DMS 273 treated with DMSO at 0.1 percent for 48 hours (cell line): ENCODE measurements at regions not wholly inside any gene's neighbourhood (a gene's known extent, or its start where the extent isn't known, plus 50 kb on each side); places are given as distances from the start of the nearest gene placed in this dataset.
"Not testable (repeated sequence)": the region's sequence is repeated elsewhere in the genome, so short reads cannot be mapped to it uniquely, and the experiment has no call there.

Experiments used
- DNase-seq: peaks from one replicate; lab custom pipeline; 2025; lab: John Stamatoyannopoulos, UW

- not testable (repeated sequence) for DNase-seq
Observed at GRCh38 chr7:80292634-80293033, 158.0 kb downstream of the GNAI1 start.

- DNase-seq, result no peak
Observed at GRCh38 chr7:80288175-80289122, 153.8 kb downstream of the GNAI1 start.

GRCh38 chr7:80287400-80288174 lies 153.0 kb downstream of the GNAI1 start:
- DNase-seq, result no peak

DNA sequence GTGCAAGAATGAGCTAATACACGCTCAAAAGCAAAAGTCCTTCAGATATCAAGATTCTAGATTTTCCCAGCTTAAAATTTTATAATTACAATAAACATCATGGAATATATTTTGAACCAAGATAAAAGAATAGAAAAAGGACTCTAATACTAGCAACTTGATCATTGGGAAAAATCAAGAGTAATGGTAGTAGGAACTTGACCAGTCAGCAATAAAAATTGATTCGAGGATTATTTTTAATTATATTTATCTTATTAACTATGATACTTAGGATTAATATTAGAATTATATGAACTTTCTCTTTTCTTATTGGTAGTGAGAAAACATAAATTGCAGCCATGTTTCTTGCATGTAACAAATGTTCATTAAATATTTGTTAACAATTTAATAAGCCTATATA lies 152.0 kb downstream of the GNAI1 start:
- DNase-seq, result no peak

GRCh38 chr7:80284855-80285254 lies 150.2 kb downstream of the GNAI1 start:
- no peak for DNase-seq

DNA sequence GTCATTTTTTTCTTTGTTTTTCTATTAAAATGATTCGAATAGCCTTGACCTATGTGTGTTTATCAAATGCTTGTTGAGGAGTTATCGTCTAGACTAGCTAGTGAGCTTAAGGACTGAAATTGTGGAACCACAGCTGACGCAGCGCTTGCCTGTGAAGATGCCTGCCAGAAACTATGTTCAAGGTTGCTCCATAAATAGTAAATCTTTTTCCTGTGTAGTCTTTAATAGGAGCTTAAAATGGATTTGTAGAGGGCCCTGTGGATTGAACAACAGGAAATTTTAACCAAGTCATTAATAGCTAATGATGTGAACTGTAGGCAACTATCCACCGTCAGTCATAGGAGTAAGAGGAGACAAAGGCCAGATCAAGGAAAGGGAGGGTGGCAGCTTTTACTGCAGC lies 145.1 kb downstream of the GNAI1 start:
- no peak for DNase-seq

DNA sequence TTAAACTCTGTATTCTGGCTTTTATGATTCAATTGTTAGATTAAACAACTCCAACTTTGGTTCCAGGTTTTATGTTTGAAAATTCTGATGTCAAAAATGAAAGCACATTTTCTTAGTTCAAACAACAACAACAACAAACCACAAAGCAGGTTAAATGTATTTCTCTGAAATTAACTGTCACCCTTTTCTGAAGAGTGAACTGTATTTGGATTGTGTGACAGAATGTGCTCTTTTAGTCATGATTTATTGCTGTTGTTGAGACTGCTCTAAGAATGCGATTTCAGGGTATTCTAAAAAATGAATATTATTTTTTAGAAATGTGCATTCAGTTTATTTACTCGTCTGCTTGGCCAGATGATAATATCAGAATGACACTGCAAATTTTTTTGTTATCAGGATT lies 144.1 kb downstream of the GNAI1 start:
- no peak for DNase-seq

- DNase-seq, result peak; percentile 92
Observed at GRCh38 chr7:80277434-80278427, 143.1 kb downstream of the GNAI1 start.
